GM18907 (cell line): ENCODE measurements at regions not wholly inside any gene's neighbourhood (a gene's known extent, or its start where the extent isn't known, plus 50 kb on each side); places are given as distances from the start of the nearest gene placed in this dataset.
"Not testable (repeated sequence)": the region's sequence is repeated elsewhere in the genome, so short reads cannot be mapped to it uniquely, and the experiment has no call there.

Source experiments
- ATAC-seq: cut with Tn5 transposase; IDR thresholded peaks from one replicate; pipeline ENCODE4 v1.9.1; 2021; ENCODE audit warnings: mild to moderate bottlenecking, moderate library complexity; ENCODE audit not compliant: unreplicated experiment

- ATAC-seq = no peak
These were observed 223.6 kb downstream of the GATA3 start for GRCh38 chr10:8278099-8278498.

DNA sequence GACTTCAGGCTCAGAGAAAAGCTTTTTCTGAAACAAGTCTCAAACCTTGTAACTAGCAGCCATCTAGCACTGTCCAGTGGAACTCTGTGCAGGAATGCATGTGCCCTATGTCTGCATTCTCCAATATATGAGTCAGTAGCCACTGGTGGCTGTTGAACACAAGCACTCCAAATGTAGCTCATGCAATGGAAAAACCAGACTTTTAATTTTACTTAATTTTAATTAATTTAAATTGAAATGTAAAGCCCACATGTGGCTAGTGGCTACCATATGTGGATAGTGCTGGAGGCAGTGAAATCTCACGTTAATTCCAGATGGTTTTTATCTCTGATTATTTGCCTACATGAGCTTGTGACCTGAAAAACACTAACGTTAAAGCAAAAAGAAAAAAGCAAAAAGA lies 225.1 kb downstream of the GATA3 start:
- ATAC-seq = no peak

DNA sequence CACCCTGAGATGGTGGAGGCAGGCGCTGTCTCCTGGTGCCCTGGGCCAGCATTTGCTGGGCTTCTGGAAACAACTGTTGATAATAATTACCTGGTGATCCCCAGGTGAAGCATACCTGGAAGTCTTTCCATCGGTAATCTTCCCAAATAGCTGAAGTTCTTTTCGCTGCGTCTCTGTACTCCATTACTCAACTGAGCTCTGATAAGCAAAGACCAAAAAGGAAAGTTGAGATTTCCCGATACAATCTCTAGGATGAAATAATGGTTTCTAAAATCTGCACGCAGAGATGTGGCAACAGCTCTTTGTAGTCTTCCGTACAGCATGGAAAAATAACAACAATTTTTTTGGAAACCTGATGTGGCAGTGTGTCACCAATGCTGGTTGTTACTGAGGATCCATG lies 226.5 kb downstream of the GATA3 start:
- no peak for ATAC-seq

- ATAC-seq = no peak
These were observed 227.9 kb downstream of the GATA3 start for GRCh38 chr10:8282340-8282739.

DNA sequence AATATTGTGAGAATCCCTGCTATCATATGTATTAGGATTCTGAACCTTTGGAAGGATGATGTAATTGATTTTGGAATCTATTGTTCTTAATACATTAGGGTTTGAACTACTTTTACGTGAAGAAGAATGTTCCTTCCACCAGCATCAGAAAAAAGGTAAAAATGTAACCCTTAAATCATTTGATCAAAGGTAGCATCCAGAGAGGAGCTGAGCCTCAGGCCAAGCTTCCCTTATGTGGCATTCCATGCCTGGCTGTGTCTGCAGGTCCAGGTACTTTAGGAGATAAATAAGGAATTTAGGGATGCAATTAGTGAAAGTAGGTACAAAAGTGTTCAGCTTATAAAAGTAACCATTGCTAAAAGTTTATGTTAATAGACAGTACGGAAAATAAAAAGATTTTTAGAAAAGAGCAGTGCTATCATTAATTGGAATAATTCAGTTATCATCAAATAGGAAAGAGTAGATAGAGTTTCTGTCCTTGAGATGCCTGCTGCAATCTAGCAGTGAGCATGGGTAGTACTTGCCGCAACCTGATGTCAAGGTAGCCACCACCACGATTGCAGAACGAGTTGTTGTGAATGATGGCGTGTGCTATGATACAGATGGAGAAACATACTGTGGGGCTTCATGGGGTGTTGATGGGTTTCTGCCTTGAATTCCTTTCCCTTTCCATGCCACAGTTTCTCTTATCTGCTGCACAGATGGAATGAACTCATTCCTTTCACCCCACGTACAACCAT lies 228.8 kb downstream of the GATA3 start:
- no peak for ATAC-seq

DNA sequence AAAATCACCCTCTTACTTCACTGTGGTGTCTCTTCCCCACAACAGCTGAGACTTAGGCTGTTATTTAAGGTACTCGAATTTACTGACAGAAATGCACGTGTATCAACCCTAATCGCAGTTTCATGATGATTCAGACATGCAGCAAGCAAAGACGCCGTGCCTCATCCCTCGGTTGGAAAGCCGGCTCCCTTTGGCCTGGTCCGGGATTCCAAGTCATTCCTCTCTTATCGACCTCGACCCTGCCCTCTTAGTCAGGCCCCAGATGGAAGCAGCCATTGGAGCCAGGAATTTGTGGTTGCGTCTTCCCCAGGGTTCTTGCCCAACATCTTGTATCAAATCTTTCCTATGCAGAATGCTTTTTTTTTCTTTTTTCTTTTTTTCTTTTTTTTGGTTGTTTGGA lies 229.5 kb downstream of the GATA3 start:
- ATAC-seq = no peak

- not testable (repeated sequence) for ATAC-seq
These were observed 231.5 kb downstream of the GATA3 start for GRCh38 chr10:8285970-8286369.

- no peak for ATAC-seq
These were observed 234.1 kb downstream of the GATA3 start for GRCh38 chr10:8288600-8288999.

- ATAC-seq = no peak
These were observed 234.9 kb downstream of the GATA3 start for GRCh38 chr10:8289186-8289924.

- no peak for ATAC-seq
These were observed 240.3 kb downstream of the GATA3 start for GRCh38 chr10:8294779-8295178.

GRCh38 chr10:8295311-8295710 lies 240.8 kb downstream of the GATA3 start:
- no peak for ATAC-seq

- ATAC-seq = no peak
These were observed 241.7 kb downstream of the GATA3 start for GRCh38 chr10:8296090-8296733.

- no peak for ATAC-seq
These were observed 242.2 kb downstream of the GATA3 start for GRCh38 chr10:8296734-8297101.

DNA sequence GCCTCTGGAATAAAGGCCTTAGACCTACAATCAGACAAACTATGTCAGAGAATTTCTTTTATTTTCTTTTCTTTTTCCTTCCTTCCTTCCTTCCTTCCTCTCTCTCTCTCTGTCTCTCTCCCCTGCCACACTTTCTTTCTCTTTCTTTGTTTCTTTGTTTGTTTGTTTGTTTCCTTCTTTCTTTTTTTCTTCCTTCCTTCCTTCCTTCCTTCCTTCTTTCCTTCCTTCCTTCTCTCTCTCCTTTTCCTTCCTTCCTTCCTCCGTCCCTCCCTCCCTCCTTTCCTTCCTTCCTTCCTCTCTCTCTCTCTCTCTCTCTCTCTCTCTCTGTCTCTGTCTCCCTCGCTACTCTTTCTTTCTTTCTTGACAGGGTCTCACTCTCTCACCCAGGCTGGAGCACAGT lies 242.6 kb downstream of the GATA3 start:
- ATAC-seq = no peak

GRCh38 chr10:8297959-8298358 lies 243.5 kb downstream of the GATA3 start:
- ATAC-seq = no peak

DNA sequence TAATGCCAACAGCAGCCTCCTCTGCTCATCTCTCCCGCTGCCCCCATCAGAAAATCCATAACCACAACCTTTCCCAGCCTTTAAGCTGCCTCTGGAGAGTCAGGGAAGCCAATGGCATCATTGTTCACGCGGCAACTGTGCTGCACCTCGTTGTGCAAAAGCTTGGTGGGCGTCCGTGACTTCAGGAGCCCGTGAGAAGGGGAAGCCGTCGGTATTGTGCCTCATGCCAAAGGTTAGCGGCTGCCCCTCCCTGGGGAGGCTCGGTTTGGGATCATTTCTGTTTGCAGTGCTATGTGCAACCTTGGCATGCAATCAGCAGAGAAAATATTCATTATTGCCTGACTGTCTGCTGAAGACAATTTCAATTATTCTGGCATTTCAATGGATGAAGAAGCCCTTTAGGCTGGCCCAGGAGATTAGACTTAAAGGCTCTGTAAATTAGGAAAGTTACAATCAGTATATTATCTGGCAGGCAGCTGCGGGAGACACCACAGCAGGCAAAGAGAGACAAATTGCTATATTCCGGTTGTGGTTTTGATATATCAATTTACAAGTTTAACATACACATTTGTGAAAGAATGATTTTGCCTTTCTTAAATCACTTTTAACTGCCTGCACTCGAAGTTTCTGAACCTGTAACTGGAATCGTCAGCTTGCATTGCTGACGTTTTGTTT lies 244.5 kb downstream of the GATA3 start:
- no peak for ATAC-seq

DNA sequence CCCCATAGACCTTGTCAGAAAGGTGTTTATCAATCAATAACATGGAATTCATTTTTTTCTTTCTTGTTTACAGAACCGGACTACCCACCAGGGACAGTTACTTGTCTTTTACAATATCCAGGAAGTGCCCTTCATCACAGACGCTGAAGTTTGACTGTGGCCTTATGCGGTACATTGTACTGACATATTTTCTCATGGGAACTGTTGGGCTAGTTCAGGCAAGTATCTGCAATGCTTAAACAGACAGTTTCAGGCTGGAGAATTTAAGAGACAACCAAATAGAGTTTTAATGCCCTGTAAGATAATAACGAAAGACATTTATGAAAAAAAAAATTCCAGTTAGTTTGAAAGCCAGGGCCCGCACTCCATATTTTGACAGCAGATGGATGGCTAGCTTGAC lies 246.4 kb downstream of the GATA3 start:
- no peak for ATAC-seq

DNA sequence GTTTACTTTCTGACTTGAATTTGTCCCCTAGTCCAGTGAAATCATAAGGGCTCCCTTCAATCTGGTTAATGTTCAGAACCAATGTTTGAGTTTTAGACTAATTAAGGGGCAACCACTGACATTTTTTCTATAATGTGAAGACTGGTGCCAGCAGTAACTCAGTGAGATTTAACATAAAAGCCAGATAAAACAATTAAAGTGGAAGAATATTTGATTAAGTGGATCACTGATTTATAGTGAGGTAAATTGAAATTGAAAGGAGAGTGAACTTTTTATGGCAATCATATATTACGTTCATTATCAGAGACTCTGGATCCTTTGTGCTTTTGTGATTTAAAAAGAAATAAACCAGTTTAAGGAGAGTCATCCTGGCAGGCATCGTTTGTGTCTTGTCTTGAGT lies 246.8 kb downstream of the GATA3 start:
- ATAC-seq = no peak

DNA sequence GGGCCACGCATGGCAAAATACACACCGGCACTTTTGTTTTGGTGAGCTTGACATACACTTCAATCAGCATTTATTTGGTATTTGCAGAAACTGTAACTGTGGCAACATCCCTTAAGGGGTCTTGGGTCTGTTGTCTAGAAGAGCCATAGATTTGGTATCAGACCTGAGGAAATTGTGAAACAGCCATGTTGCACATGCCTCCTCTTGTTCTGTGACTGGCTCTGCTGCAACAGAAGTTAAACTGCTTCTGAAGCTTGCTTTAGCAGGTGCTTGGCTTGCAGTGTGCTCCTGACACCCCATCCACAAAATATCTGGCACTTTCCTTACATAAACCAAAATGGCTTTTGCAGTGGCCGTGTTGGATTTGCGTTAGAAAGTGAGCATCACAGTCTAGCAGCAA lies 247.3 kb downstream of the GATA3 start:
- ATAC-seq = no peak

GRCh38 chr10:8302565-8302964 lies 248.1 kb downstream of the GATA3 start:
- no peak for ATAC-seq

GRCh38 chr10:8304861-8305260 lies 250.4 kb downstream of the GATA3 start:
- ATAC-seq = no peak
